Cardiac muscle cell (in vitro differentiated cells and primary cell): ENCODE measurements at regions not wholly inside any gene's neighbourhood (a gene's known extent, or its start where the extent isn't known, plus 50 kb on each side); places are given as distances from the start of the nearest gene placed in this dataset.

Source experiments
- DNase-seq, 2 donors: peaks; one replicate each; pipeline versions ENCODE4 v3.0.0 to v3.0.0-alpha.2; 2010 to 2017; ENCODE audit warnings: low read depth in 1 of 2, low spot score in 1 of 2
- H3K27ac ChIP-seq: fragments of 200-600 bp; sonication (generic); 2 replicates; pipeline ENCODE4 v1.5.1; 2016
- H3K27me3 ChIP-seq: fragments of 200-600 bp; sonication (generic); 2 replicates; pipeline ENCODE4 v1.6.0; 2016; ENCODE audit warnings: control low read depth
- H3K36me3 ChIP-seq: fragments of 200-600 bp; sonication (generic); 2 replicates; pipeline ENCODE4 v1.5.1; 2016; ENCODE audit warnings: control low read depth
- H3K4me1 ChIP-seq: fragments of 200-600 bp; sonication (generic); 2 replicates; pipeline ENCODE4 v1.8.1; 2017; ENCODE audit warnings: low read depth, mild to moderate bottlenecking, mixed run types
- H3K4me3 ChIP-seq: fragments of 200-600 bp; sonication (generic); 2 replicates; pipeline ENCODE4 v1.5.1; 2016; ENCODE audit warnings: mild to moderate bottlenecking
- H3K9me3 ChIP-seq: fragments of 200-600 bp; sonication (generic); 2 replicates; pipeline ENCODE4 v1.5.1; 2017; ENCODE audit warnings: low read depth, mild to moderate bottlenecking, control low read depth
- TF ChIP-seq, protein P1 (sequence below): IDR thresholded peaks from 2 replicates; pipeline ENCODE4 v1.5.1; 2012; ENCODE audit warnings: low read depth, mild to moderate bottlenecking, low read length

DNA sequence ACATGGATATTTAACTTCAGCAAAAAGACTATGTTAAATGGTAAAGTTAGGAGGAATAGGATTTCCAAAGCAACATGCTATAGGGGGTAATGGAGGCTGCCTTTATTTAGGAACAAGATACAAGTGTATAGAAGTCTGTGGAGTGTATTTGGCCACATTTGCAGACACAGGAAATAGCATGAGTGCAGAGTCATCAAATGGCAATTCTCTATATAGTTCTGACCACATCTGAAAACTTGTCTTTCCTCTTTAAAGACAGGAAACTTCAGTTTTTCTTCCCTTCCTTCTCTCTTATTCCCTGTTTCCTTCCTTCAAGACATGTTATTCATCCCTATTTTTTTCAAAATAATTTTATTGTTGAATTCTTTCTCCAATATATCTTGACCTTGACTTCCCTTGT lies 119.3 kb upstream of the PITX2 start:
- no peak for DNase-seq
- no peaks in the 10 kb centered on the region for H3K27me3 ChIP-seq
- no peaks in the 10 kb centered on the region for H3K4me1 ChIP-seq
- no peak overlapping the region for H3K4me3 ChIP-seq
- TF ChIP-seq, protein P1, sequence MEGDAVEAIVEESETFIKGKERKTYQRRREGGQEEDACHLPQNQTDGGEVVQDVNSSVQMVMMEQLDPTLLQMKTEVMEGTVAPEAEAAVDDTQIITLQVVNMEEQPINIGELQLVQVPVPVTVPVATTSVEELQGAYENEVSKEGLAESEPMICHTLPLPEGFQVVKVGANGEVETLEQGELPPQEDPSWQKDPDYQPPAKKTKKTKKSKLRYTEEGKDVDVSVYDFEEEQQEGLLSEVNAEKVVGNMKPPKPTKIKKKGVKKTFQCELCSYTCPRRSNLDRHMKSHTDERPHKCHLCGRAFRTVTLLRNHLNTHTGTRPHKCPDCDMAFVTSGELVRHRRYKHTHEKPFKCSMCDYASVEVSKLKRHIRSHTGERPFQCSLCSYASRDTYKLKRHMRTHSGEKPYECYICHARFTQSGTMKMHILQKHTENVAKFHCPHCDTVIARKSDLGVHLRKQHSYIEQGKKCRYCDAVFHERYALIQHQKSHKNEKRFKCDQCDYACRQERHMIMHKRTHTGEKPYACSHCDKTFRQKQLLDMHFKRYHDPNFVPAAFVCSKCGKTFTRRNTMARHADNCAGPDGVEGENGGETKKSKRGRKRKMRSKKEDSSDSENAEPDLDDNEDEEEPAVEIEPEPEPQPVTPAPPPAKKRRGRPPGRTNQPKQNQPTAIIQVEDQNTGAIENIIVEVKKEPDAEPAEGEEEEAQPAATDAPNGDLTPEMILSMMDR = no peak
- H3K36me3 ChIP-seq = no peaks in the 10 kb centered on the region
- H3K9me3 ChIP-seq = no peaks in the 10 kb centered on the region
- H3K27ac ChIP-seq = no peak overlapping the region

DNA sequence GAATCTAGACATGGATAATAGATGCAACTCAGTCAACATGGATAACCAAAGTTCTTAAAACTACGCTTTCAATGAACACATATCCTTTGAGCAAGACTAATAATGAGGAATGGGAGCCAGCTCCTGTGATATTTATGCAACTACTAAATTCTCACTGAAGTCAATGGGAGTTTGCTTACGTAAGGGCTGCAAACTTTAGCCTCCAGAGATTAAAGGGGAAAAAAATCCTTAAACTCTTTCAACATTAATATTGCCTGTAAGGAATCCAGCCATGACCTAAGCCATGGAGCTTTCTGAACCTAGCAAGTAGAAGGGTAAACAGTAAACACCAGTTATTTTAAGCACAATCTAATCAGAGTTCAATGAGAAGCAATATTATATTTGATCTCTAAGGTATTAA lies 125.2 kb upstream of the PITX2 start:
- H3K36me3 ChIP-seq = no peaks in the 10 kb centered on the region
- H3K4me1 ChIP-seq = no peaks in the 10 kb centered on the region
- H3K27me3 ChIP-seq = no peaks in the 10 kb centered on the region
- H3K27ac ChIP-seq = no peak overlapping the region
- TF ChIP-seq, protein P1 = no peak
- no peak for DNase-seq
- no peaks in the 10 kb centered on the region for H3K9me3 ChIP-seq
- H3K4me3 ChIP-seq = no peak overlapping the region

DNA sequence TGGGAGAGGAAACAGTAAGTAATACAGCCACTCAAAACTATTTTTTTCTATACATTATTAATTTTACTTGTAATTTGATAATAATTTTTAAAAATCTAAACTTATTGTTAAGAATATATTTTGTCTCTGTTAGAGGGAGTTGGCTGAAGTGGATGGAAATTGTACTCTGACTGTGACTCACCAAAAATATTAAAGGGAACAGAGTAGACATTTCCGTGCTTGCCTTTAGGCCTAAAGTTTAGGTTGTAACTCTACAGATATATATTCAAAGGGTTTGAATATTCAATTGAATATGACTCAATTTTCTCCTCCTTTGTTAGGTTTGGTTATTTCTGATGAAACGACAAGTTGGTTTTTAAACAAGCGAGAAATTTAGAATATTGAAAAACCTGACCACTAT lies 128.3 kb upstream of the PITX2 start:
- Histone ChIP-seq H3K36me3 (no peaks in the 10 kb centered on the region), H3K27ac (no peak overlapping the region), H3K4me3 (no peak overlapping the region), H3K27me3 (no peaks in the 10 kb centered on the region), H3K9me3 (no peaks in the 10 kb centered on the region), H3K4me1 (no peaks in the 10 kb centered on the region)
- TF ChIP-seq, protein P1 = no peak
- DNase-seq = no peak

DNA sequence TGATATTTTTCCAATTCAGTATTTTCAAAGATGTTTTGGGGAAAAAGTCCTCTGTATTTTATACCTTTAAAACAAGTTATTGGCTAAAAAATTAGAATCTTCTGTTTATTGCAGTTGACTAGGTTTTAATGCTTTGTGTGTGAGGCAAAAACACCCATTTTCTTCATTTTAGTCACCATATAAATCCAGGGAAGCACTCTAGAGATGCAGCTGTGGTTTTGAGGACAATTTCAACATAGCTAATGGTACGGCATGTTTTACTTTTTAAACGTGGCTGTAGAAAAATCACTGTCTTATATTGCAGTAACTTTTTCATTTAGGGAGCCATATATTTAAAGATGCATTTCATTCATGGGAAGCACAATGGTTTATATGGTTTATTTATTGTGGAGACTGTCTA lies 129.1 kb upstream of the PITX2 start:
- no peak overlapping the region for H3K4me3 ChIP-seq
- no peak overlapping the region for H3K27ac ChIP-seq
- TF ChIP-seq, protein P1 = no peak
- no peaks in the 10 kb centered on the region for H3K4me1 ChIP-seq
- no peaks in the 10 kb centered on the region for H3K9me3 ChIP-seq
- DNase-seq = no peak
- H3K36me3 ChIP-seq = no peaks in the 10 kb centered on the region
- no peaks in the 10 kb centered on the region for H3K27me3 ChIP-seq

DNA sequence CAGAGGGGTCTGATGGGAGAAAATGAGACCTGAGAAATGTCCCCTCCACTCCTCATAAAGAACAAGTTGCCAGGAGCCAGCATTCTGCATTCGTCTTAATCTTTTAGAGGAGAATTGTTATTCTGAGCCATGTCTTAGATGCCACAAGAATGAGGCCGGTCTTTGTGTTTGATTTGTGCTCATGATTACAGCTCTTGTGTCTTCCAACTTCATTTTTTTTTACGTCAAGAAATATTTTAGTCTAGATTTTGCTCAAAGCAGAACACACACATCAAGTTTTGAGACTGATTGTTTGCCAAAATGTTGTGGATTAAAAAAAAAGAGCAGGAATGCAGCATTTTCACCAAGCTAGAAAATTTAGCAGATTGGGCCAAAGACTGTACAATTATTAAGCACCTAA lies 130.6 kb upstream of the PITX2 start:
- no peaks in the 10 kb centered on the region for H3K27me3 ChIP-seq
- peak in 1 of 2 donors; percentile 32 for DNase-seq
- TF ChIP-seq, protein P1 = no peak

DNA sequence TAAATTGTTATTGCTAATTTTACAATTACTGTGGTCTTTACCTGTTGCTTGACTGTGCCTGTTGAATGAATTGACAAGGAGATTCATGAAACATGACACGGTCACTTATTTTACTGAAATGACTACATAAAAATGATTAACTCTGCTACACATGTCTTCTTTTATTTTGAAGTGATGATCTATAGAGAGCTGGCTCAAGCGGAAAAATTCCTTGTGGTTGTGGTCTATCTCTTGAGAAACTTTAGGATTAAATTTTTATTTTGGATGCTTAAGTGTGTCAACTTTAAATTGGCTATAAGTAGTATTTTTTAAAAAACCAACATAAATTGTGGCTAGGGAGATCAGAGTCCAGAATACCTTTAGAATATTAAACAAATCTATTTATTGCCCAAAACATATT lies 131.8 kb upstream of the PITX2 start:
- H3K27ac ChIP-seq = no peak overlapping the region
- H3K27me3 ChIP-seq = no peaks in the 10 kb centered on the region
- H3K9me3 ChIP-seq = no peaks in the 10 kb centered on the region
- DNase-seq = peak in 1 of 2 donors; percentile 26
- no peaks in the 10 kb centered on the region for H3K36me3 ChIP-seq
- TF ChIP-seq, protein P1 = no peak
- H3K4me3 ChIP-seq = no peak overlapping the region
- H3K4me1 ChIP-seq = no peaks in the 10 kb centered on the region

More for the DNA sequence above, 130.6 kb upstream of the PITX2 start:
- no peaks in the 10 kb centered on the region for H3K4me1 ChIP-seq
- H3K36me3 ChIP-seq = no peaks in the 10 kb centered on the region
- no peaks in the 10 kb centered on the region for H3K9me3 ChIP-seq
- H3K4me3 ChIP-seq = no peak overlapping the region
- H3K27ac ChIP-seq = no peak overlapping the region
